ENCODE measurements at regions not wholly inside any gene's neighbourhood (a gene's known extent, or its start where the extent isn't known, plus 50 kb on each side); places are given as distances from the start of the nearest gene placed in this dataset.

DNA sequence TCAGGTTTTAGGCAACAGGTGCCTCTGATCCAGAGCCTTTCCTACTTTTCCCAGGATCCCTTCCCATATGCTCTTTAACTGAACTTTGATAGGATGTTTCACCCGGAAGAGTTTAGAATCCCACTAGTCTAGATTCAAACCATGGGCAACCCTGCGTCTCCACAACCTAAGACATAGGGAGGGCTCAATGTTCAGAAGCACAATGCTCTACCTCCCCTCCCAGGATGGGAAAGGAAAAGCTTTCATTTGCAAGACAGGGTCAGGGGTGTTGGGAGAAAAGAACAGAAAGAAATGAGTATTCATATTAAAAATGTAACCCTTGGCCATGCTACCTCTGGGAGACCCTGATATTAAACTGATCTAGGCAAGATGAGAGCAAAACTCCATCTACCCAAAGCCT is 230.4 kb downstream of the MREG start:
- no peaks in the 10 kb centered on the region for H3K27me3 ChIP-seq (ENCODE audit: insufficient read depth in 3 of 3, low read length in 2 of 3)
- WGBS, 3 donors, result 93 to 96% (median 94%) methylated on average over 2 of the region's 2 CpGs
- DNase-seq (no peak), ATAC-seq (no peak)
- no peak overlapping the region for H3K27ac ChIP-seq
- no peak for TF ChIP-seq CTCF (IDR thresholded peaks at IDR 0.05)
- no peaks in the 10 kb centered on the region for H3K4me1 ChIP-seq
- no peak overlapping the region for H3K4me3 ChIP-seq
- intact Hi-C loops (cut with DNase I), result no loop called here
- H3K9me3 ChIP-seq, result no peaks in the 10 kb centered on the region
- no peaks in the 10 kb centered on the region for H3K36me3 ChIP-seq (ENCODE audit: insufficient read depth in 1 of 2, low read depth in 1 of 2)

DNA sequence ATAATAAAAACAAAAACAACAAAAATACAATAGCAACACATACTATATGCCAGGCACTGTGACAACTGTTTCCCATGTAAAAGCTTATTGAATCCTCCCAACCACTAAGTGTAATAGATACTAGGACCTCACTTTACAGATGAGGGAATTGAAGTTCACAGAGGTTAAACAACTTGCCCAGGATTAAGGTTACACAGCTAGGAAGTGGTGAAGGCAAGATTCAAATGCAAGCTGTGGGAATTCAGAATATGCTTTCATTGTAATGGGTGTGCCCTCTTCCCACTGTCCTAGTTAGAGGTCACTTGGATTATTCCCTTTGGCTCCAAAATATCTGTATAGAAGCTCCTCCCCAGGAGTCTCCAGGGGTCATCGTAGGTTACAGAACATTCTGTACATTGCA is 231.1 kb downstream of the MREG start:
- Histone ChIP-seq H3K9me3 (no peaks in the 10 kb centered on the region), H3K4me3 (no peak overlapping the region), H3K4me1 (no peaks in the 10 kb centered on the region), H3K27ac (no peak overlapping the region), H3K27me3 (ENCODE audit: insufficient read depth in 3 of 3, low read length in 2 of 3) (no peaks in the 10 kb centered on the region), H3K36me3 (ENCODE audit: insufficient read depth in 1 of 2, low read depth in 1 of 2) (no peaks in the 10 kb centered on the region)
- TF ChIP-seq CTCF (IDR thresholded peaks at IDR 0.05), result no peak
- 81 to 91% (median 85%) methylated on average over 1 of the region's 1 CpG for WGBS, 3 donors
- DNase-seq, result no peak
- no peak for ATAC-seq
- intact Hi-C loops (cut with DNase I), result no loop called here

DNA sequence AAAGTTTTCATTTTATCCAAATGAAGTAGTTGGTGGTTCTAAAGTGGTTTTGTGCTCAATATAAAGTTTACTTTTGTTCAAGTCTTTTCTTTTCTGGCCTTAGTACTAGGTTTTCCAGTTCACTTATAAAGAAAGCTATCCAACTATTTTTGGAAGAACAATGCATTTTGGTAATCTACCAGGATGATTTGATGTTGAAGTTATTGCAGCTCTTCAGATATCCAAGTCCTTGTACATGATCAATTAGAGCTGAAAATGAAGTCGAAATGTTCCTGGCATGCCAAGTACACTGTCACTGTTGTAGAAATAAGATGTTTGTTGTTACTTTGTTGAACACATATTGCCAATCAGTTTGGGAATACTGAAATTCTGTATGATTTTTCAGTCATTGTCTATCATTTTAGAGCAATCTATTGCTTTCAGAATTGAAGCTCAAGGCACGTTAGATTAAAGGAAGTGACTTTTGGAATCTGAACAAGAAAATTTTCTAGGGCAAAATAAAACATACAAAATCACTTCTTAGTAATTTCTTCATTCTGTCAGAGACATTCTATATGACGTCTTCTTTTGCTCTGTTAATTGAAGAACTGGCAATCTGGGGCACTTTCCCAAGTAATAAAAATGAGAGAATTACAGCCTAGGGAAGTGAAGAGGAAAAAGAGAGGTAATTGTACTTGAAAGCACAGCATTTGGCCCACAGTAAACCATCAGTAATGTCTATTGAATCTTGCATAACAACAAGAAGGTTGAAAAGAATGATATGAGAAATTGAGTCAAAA is 232.3 kb downstream of the MREG start:
- H3K4me1 ChIP-seq, result no peaks in the 10 kb centered on the region
- no peaks in the 10 kb centered on the region for H3K9me3 ChIP-seq
- no peak overlapping the region for H3K4me3 ChIP-seq
- ATAC-seq, result no peak
- no peak overlapping the region for H3K27ac ChIP-seq
- H3K36me3 ChIP-seq (ENCODE audit: insufficient read depth in 1 of 2, low read depth in 1 of 2), result no peaks in the 10 kb centered on the region
- DNase-seq, result no peak
- intact Hi-C loops (cut with DNase I), result no loop called here
- H3K27me3 ChIP-seq (ENCODE audit: insufficient read depth in 3 of 3, low read length in 2 of 3), result no peaks in the 10 kb centered on the region
- 45 to 61% (median 46%) methylated on average over 3 of the region's 3 CpGs for WGBS, 3 donors
- no peak for TF ChIP-seq CTCF (IDR thresholded peaks at IDR 0.05)

GRCh38 chr2:215780313-215780712 is 233.0 kb downstream of the MREG start:
- no peak overlapping the region for H3K27ac ChIP-seq
- H3K4me3 ChIP-seq, result no peak overlapping the region
- H3K9me3 ChIP-seq, result no peaks in the 10 kb centered on the region
- DNase-seq (no peak), ATAC-seq (no peak)
- intact Hi-C loops (cut with DNase I), result no loop called here
- H3K4me1 ChIP-seq, result no peaks in the 10 kb centered on the region
- no peaks in the 10 kb centered on the region for H3K27me3 ChIP-seq (ENCODE audit: insufficient read depth in 3 of 3, low read length in 2 of 3)
- WGBS, 3 donors, result 52 to 71% (median 56%) methylated on average over 5 of the region's 5 CpGs
- H3K36me3 ChIP-seq (ENCODE audit: insufficient read depth in 1 of 2, low read depth in 1 of 2), result no peaks in the 10 kb centered on the region
- TF ChIP-seq CTCF (IDR thresholded peaks at IDR 0.05), result no peak

- no peak overlapping the region for H3K27ac ChIP-seq
- H3K27me3 ChIP-seq (ENCODE audit: insufficient read depth in 3 of 3, low read length in 2 of 3), result no peaks in the 10 kb centered on the region
- WGBS, 3 donors, result 95 to 98% (median 98%) methylated on average over 3 of the region's 3 CpGs
- DNase-seq (no peak), ATAC-seq (no peak)
- TF ChIP-seq CTCF (IDR thresholded peaks at IDR 0.05), result no peak
- no peaks in the 10 kb centered on the region for H3K4me1 ChIP-seq
- H3K9me3 ChIP-seq, result no peaks in the 10 kb centered on the region
- intact Hi-C loops (cut with DNase I), result no loop called here
- no peaks in the 10 kb centered on the region for H3K36me3 ChIP-seq (ENCODE audit: insufficient read depth in 1 of 2, low read depth in 1 of 2)
- no peak overlapping the region for H3K4me3 ChIP-seq
Observed at GRCh38 chr2:215779912-215780311, 233.4 kb downstream of the MREG start.

Data from psoas muscle (tissue), 7 donors.